GM18858 (cell line): ENCODE measurements at regions not wholly inside any gene's neighbourhood (a gene's known extent, or its start where the extent isn't known, plus 50 kb on each side); places are given as distances from the start of the nearest gene placed in this dataset.
"Not testable (repeated sequence)": the region's sequence is repeated elsewhere in the genome, so short reads cannot be mapped to it uniquely, and the experiment has no call there.

Experiments
- ATAC-seq: cut with Tn5 transposase; IDR thresholded peaks from one replicate; pipeline ENCODE4 v1.9.1; 2021; ENCODE audit not compliant: unreplicated experiment

DNA sequence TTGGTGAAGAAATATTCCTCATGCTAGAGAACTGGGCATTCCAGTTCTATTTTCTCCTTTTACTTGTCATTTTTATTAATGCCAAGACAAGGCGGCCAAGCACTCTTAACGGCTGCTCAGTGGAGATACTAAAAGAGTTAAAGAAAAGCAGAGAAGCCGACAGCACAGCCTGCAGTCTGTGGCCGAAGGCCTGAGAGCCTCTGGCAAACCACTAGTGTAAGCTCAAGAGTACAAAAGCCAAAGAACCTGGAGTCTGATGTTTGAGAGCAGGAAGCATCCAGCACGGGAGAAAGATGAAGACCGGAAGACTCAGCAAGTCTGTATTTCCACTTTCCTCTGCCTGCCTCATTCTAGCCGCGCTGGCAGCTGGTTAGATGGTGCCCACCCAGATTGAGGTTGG lies 167.1 kb upstream of the FUT9 start:
- ATAC-seq, result no peak

DNA sequence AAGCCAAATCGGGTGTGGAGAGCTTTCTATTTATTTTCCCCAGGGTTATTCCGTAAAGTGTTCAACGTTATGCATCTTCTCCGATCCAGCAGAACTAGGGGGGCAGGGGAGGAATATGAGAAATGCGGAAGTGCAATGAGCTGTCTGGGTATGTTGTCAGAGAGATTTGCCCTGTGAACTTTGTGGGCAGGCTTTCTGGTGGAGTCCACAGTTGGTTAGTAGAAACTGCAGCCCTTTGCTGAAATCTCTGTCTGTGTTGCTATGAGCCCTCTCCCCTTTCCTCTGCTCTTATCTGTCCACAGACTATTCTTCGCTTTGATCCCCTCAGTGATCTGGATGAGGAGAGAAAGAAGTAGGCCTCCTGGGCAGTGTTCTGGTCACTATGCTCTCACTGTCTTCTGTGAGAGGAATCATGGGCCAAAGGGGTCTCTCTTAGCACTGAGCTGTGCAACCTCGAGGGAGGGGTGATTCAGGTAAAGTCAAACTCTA lies 158.9 kb upstream of the FUT9 start:
- no peak for ATAC-seq

DNA sequence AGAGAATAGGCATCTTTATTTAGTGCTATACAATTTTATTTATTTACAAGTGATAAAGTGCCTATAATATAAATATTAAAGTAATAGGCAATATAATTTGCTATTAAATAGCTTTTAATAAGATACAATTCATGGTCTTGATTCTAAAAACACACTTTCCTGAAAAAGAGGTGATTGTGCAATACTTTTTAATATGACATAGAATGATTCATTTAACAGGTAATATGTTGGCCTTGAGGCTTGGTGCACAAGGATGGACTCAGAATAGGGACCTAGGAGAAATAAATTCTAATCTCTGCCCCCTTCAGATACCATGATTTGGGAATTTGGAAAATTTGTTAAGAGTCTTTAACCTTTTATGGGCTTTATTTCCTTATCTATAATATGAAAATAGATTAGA lies 149.9 kb upstream of the FUT9 start:
- no peak for ATAC-seq

DNA sequence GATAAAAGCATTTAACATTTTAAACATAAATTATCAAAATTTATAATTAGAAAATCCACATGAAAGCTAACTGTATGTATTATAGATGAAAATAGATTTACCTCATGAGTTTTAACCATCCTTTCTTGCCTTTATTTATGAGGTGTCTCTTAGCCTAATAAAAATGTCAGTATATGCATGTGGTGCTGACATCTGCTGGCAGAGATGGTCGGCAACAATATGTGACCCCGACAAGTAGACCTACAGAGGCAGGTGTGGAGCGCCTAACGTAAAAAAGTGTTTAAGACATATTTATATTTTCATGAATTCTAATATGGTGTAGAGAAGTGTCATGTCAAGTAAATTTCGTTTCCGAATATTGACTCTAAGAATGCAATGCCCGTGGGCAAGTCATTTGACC lies 149.0 kb upstream of the FUT9 start:
- no peak for ATAC-seq

DNA sequence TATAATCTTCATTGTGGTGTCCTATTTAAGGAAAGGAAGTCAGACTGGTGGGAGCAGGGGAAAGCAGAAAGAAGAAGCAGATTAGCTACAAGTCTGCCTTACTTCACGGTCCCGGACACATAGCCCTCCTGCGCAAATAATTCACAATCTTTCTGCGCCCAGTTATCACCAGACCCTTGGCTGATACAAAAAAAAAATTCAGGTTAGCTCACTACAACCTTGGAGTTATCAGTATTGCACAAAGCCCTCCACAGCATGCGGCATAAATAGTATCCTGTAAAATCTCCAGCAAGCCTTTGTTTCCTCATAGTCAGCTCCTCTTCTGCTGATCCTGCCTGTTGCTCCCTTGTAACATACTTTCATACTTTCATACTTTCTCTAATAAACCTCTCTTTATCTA lies 148.6 kb upstream of the FUT9 start:
- ATAC-seq, result no peak

DNA sequence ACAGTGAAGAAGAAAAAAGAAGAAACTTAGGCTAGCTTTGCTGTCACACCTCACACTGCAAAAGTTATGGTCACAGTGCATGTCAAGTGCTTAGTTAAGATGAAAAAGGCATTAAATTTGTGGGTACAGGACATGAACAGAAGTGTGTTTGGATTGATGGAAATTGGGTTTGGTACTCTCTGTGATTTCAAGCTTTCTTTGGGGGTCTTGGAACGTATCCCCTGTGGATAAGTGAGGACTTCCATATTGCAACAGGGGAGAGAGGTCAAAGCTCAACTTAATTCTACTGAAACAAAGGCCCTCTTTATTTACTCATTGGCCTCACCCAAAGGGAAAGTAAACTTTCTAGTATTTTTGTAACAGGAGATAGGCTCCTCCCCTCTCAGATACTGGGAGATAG lies 138.3 kb upstream of the FUT9 start:
- no peak for ATAC-seq

DNA sequence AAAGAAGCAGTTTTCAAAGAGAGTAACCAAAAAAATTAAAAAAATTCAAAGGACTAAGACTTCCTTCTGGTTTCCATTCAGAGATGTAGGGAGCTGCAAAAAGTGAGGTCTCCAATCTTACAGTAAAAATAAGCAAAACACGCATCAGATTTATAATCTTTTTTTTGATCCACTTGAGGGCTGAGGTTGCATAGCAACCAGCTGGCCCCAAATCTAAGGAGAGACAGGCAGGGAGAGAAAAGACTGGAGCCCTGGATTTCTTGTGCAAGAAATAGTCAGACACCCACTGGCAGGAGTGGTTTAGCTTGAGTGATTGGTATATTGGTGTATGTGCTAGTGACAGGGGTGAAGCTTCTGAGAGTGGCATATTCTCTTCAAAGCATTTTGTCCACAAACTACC lies 135.9 kb upstream of the FUT9 start:
- no peak for ATAC-seq

DNA sequence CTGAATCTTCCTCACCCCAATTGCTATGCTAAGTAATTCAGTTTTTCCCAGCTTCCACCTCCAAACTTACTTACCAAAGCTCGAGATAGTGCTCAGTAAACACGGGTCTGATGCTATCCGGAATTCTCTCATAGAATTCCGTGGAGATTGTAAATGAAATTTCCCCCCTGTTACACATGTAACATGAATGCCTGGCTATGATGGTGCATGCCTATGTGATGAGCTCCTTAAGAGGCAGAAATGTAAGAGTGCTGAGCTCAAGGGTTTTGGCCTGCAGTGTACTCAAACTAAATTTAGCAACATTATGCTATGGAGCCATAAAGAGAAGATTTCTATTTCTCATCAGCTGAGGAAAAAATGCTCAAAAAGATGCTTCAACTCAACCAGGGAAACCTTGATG lies 133.4 kb upstream of the FUT9 start:
- no peak for ATAC-seq

DNA sequence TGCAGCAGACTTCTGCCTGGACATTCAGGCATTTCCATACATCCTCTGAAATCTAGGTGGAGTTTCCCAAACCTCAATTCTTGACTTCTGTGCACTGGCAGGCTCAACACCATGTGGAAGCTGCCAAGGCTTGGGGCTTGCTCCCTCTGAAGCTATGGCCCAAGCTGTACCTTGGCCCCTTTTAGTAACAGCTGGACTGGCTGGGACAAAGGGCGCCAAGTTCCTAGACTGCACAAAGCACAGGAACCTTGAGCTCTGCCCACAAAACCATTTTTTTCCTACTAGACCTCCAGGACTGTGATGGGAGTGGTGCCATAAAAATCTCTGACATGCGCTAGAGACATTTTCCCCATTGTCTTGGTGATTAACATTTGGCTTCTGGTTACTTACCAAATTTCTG lies 127.1 kb upstream of the FUT9 start:
- ATAC-seq, result not testable (repeated sequence)

DNA sequence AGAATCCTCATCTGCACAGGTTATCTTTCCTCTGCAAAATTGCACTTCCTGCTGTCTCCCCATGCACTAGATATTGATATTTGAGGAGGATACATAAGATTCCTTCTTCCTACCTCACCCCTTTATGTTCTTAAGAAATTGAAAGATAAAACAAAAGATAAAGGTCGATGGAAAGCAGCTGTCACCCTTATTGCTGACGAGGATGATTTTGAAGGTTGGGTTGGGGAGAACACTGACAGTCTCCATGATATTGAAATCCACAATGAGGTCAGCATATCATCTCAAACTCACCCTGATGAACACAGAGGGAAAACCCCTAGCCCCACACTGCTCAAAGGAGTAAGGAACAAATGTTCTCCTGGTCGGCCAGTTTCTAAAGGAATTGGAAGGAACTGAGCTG lies 110.6 kb upstream of the FUT9 start:
- ATAC-seq, result no peak

DNA sequence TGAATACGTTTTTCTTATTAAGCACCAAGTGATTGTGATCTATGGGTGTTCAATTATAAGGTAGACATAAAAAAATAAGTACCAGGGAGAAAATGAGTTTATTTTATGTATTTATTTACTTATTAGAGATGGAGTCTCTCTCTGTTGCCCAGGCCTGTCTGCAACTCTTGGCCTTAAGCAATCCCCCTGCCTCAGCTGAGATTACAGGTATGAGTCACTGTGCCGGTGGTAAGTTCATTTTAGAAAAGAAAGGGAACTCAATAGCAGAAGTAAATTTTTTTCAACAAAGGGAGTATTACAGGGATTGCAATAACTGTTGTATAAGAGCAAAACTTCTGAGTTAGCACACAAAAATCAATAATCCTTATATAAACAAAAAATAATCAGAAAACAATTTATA lies 98.7 kb upstream of the FUT9 start:
- ATAC-seq, result no peak

DNA sequence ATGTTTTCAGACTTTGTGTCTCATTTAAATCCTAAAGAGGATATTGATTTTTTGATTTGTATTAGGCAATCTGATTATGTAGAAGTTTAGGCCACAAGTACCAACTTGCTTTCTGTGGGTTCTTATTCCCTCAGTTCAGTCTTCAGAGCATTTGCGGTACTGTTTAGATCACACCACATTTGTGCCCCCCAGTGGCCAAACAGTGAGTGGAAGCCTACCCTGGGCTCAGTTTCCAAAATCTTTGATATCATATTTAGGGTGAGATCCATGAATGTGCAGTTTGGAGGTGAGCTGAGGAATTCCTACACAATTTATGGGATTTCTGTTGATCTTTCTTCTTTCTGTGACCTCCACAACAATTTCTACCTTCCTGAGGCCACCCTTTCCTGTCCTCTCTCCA lies 92.3 kb upstream of the FUT9 start:
- ATAC-seq, result no peak

DNA sequence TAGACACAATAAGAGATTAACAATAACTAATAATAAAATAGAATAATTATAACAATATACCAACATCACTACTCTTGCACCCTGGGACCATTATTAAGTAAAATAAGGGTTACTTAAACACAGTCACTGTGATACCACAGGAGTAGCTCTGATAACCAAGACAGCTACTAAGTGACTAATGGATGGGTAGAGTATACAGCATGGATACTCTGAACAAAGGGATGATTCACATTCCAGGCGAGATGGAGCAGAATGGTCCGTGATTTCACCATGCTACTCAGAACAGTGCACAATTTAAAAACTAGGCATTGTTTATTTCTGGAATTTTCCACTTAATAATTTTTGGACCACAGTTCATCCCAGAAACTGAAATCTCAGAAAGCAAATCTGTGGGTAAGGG lies 80.0 kb upstream of the FUT9 start:
- ATAC-seq, result no peak

DNA sequence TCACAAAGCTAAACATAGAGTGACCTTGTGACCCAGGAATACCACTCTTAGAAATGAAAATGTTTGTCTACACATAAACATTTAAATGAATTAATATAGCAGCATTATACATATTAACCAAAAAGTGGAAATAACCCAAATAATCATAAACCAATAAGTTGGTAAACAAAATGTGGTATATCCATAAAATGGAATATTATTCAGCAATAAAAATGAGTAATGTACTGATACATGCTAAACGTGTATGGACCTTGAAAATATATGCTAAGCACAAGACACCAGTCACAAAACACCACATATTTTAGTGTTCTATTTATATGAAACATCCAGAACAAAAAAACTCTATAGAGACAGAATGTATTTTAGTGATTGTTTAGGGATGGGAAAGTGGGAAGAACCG lies 68.9 kb upstream of the FUT9 start:
- no peak for ATAC-seq

DNA sequence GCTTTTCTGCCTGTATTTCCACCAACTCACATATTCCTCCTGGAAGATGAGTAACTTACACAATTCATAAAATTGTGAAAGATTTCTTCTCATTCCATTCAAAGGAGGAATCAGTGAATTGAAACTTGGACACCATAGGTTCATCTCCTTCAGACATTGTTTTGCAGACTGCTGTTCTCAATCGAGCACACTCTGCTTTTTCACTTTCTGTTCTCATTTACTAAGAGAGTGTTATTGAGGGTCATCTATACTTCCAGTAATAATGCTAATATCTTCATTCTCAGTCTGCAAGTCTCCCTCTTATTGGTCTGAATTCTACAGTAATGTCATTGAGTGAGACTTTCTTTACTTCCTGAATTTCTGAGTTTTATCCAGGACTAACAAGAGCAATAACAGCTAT lies 67.5 kb upstream of the FUT9 start:
- no peak for ATAC-seq

DNA sequence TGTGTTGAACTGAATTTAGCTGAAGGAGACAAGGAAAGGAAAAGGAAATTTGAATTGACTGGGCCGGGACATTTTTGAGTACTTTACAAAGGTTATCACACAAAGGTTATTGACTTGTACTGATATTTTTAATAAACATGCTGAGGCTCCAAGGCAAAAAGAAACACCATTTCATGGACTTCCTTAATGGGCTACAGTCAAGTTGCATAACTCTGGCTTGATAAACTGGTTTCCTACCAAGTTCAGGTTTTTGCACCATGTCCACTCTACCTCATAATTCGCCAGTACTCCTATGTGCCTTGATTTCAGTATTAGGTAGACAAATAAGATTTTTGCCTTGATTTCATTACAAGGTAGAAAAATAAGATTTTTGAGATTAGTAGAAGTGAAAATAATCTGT lies 65.8 kb upstream of the FUT9 start:
- no peak for ATAC-seq

DNA sequence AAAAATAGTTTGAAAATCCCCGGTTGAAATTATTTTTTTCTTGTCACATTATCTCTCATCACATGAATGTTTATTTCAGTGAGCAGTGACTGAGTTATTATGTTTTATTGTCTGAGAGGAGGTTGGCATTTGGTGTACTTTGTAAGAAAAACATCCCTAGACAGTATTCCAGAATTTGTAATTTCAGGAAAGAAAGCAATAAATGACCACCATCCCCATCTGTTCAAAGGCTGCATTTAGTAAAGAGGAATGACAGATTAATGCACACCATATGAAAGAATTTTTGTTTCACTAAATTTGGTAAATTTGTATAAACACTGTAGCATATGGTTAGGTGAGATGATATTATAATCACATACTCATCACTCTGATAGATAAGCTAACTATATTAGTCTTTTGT lies 57.1 kb upstream of the FUT9 start:
- no peak for ATAC-seq

DNA sequence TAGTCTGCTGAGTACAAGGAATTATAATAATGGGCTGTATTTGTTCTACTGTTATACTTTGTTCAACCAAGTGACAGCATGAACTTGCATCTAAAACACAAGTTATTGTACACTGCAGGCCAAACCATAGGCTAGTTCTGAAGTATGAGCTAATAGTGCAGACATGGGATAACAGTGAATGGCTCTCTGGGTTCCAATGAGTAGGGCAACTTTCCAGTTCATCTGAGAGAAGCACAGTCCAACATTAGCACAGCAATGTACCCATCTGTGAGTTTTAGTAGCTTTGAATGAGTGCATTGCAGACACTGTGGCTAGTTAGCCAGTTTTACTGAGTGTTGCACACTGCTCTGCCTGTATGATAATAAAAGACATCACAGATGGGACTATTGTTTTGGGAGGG lies 56.5 kb upstream of the FUT9 start:
- no peak for ATAC-seq
